ENCODE measurements at regions not wholly inside any gene's neighbourhood (a gene's known extent, or its start where the extent isn't known, plus 50 kb on each side); places are given as distances from the start of the nearest gene placed in this dataset.

DNA sequence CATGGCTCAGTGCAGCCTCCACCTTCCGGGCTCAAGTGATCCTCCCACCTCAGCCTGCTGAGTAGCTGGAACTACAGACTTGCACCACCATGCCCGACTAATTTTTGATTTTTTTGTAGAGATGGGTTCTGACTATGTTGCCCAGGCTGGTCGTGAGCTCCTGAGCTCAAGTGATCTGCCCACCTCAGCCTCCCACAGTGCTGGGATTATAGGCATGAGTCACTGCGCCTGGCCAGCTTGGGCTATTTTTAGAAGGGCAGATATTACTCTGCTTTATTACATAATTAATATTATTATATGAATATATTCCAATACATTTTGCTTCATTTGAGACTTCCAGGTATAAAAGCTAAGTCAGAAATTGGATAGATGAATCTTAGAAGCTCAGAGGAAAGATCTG lies 143.7 kb upstream of the ANK2 start:
- TF ChIP-seq POLR2A (IDR thresholded peaks at IDR 0.05; ENCODE audit: low read length) (no peak), GATA1 (IDR thresholded peaks at IDR 0.05; ENCODE audit: low read depth, low read length) (no peak)
